ENCODE measurements at regions not wholly inside any gene's neighbourhood (a gene's known extent, or its start where the extent isn't known, plus 50 kb on each side); places are given as distances from the start of the nearest gene placed in this dataset.

DNA sequence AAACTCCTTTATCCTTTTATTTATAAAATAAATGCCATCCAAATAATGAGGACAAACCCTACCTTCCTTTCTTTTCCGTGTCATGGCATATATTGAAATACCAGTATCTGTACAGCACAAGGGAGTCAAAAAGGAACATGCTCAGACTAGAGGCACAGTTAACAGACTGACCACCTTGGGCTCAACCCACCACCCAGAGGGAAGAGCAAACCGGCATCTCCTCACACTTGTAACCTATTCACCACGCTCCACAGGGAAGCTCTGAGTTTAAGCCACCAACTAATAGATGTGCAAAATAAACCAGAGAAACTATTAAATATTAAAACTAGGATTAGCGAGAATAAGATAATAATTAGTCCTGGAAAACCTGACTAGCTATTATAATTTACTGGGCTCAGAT is 112.7 kb downstream of the SIPA1L2 start:
- H3K36me3 ChIP-seq (ENCODE audit: low read depth, low read length) = no peaks in the 10 kb centered on the region
- H3F3A ChIP-seq (ENCODE audit: low read length, unreplicated experiment) = no peaks in the 10 kb centered on the region
- no peaks in the 10 kb centered on the region for H3K27me3 ChIP-seq (ENCODE audit: low read length)
- ATAC-seq (no peak), DNase-seq (no peak)
- H3K9me3 ChIP-seq (ENCODE audit: low read length) = no peaks in the 10 kb centered on the region
- H3K27ac ChIP-seq (ENCODE audit: low read length) = no peak overlapping the region
- H3K4me2 ChIP-seq (ENCODE audit: low read length) = no peak overlapping the region
- H3K79me2 ChIP-seq (ENCODE audit: low read length) = no peaks in the 10 kb centered on the region
- H3K9me2 ChIP-seq (replicated peaks; ENCODE audit: low read length) = no peaks in the 10 kb centered on the region
- H3K4me3 ChIP-seq (ENCODE audit: low read length) = no peak overlapping the region
- ChIA-PET POLR2A (ENCODE audit: unreplicated experiment) (no interaction called here), CTCF (no interaction called here)
- H4K20me1 ChIP-seq (ENCODE audit: low read length) = no peaks in the 10 kb centered on the region
- no TSS peak for BruUV-seq (replicated peaks)
- H3K4me1 ChIP-seq (ENCODE audit: insufficient read depth, low read length) = peaks cover 8% of the 10 kb centered on the region; the same call in 1 of the 2 replicates
- H2AFZ ChIP-seq (ENCODE audit: low read length) = no peak overlapping the region
- no peak overlapping the region for H3K9ac ChIP-seq (ENCODE audit: low read length)
- TF ChIP-seq EZH2phosphoT487 (IDR thresholded peaks at IDR 0.05; ENCODE audit: borderline replicate concordance, low read length) (no peak), EZH2 (IDR thresholded peaks at IDR 0.05; ENCODE audit: low read length, unreplicated experiment) (no peak), CTCF (conservative IDR thresholded peaks at IDR 0.05; ENCODE audit: low read depth, low read length) (no peak)
- intact Hi-C loops (cut with micrococcal nuclease) = no loop called here

- Histone ChIP-seq H3K36me3 (ENCODE audit: low read depth, low read length) (no peaks in the 10 kb centered on the region), H3K4me1 (ENCODE audit: insufficient read depth, low read length) (peaks cover 7% of the 10 kb centered on the region)
Observed at GRCh38 chr1:232515706-232516105, 114.2 kb downstream of the SIPA1L2 start.

DNA sequence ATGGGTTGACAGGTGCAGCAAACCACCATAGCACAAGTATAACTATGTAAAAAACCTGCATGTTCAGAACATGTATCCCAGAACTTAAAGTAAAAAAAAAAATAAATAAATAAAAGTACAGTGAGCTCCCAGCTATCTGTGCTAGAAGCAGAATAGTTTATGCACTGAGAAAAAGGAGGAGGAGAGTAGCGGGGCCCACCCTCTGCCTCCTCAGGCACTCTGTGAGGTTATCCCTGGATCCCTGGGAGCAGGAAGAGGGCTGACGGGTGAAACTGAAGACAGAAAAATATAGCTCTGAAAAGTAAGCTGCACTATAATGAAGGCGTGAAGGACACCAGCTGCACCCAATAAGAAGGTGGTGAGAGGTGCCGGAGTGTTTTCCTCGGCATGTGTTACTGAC is 117.2 kb downstream of the SIPA1L2 start:
- TF ChIP-seq EZH2phosphoT487 (IDR thresholded peaks at IDR 0.05; ENCODE audit: borderline replicate concordance, low read length) (no peak), CTCF (conservative IDR thresholded peaks at IDR 0.05; ENCODE audit: low read depth, low read length) (no peak), EZH2 (IDR thresholded peaks at IDR 0.05; ENCODE audit: low read length, unreplicated experiment) (no peak)

More at GRCh38 chr1:232515706-232516105, 114.2 kb downstream of the SIPA1L2 start:
- intact Hi-C loops (cut with micrococcal nuclease) = no loop called here
- DNase-seq (no peak), ATAC-seq (no peak)
- no peak overlapping the region for H3K4me3 ChIP-seq (ENCODE audit: low read length)
- ChIA-PET CTCF (no interaction called here), POLR2A (ENCODE audit: unreplicated experiment) (no interaction called here)
- no peak overlapping the region for H2AFZ ChIP-seq (ENCODE audit: low read length)
- H4K20me1 ChIP-seq (ENCODE audit: low read length) = no peaks in the 10 kb centered on the region
- H3K9ac ChIP-seq (ENCODE audit: low read length) = no peak overlapping the region
- H3K4me2 ChIP-seq (ENCODE audit: low read length) = no peak overlapping the region
- peaks cover 3% of the 10 kb centered on the region for H3F3A ChIP-seq (ENCODE audit: low read length, unreplicated experiment)
- no peaks in the 10 kb centered on the region for H3K9me2 ChIP-seq (replicated peaks; ENCODE audit: low read length)
- no peaks in the 10 kb centered on the region for H3K9me3 ChIP-seq (ENCODE audit: low read length)
- no peak overlapping the region for H3K27ac ChIP-seq (ENCODE audit: low read length)
- TF ChIP-seq CTCF (conservative IDR thresholded peaks at IDR 0.05; ENCODE audit: low read depth, low read length) (no peak), EZH2phosphoT487 (IDR thresholded peaks at IDR 0.05; ENCODE audit: borderline replicate concordance, low read length) (no peak), EZH2 (IDR thresholded peaks at IDR 0.05; ENCODE audit: low read length, unreplicated experiment) (no peak)
- no peaks in the 10 kb centered on the region for H3K27me3 ChIP-seq (ENCODE audit: low read length)
- BruUV-seq (replicated peaks) = no TSS peak
- H3K79me2 ChIP-seq (ENCODE audit: low read length) = no peaks in the 10 kb centered on the region

More for the DNA sequence above, 117.2 kb downstream of the SIPA1L2 start:
- Histone ChIP-seq H3K9me3 (ENCODE audit: low read length) (no peaks in the 10 kb centered on the region), H2AFZ (ENCODE audit: low read length) (no peak overlapping the region), H3K79me2 (ENCODE audit: low read length) (peaks cover 7% of the 10 kb centered on the region; the same call in 1 of the 2 replicates), H3K4me1 (ENCODE audit: insufficient read depth, low read length) (peaks cover 18% of the 10 kb centered on the region), H3K4me3 (ENCODE audit: low read length) (no peak overlapping the region), H3K9ac (ENCODE audit: low read length) (no peak overlapping the region), H3K9me2 (replicated peaks; ENCODE audit: low read length) (no peaks in the 10 kb centered on the region), H3K4me2 (ENCODE audit: low read length) (no peak overlapping the region), H3K36me3 (ENCODE audit: low read depth, low read length) (no peaks in the 10 kb centered on the region), H4K20me1 (ENCODE audit: low read length) (no peaks in the 10 kb centered on the region), H3K27ac (ENCODE audit: low read length) (no peak overlapping the region), H3K27me3 (ENCODE audit: low read length) (no peaks in the 10 kb centered on the region), H3F3A (ENCODE audit: low read length, unreplicated experiment) (peaks cover 3% of the 10 kb centered on the region)
- ChIA-PET POLR2A (ENCODE audit: unreplicated experiment) (no interaction called here), CTCF (no interaction called here)
- no peak for ATAC-seq
- no peak for DNase-seq
- no TSS peak for BruUV-seq (replicated peaks)
- intact Hi-C loops (cut with micrococcal nuclease) = no loop called here

All from PC-3 (cell line).